Liver (tissue), 3 donors: ENCODE measurements at regions not wholly inside any gene's neighbourhood (a gene's known extent, or its start where the extent isn't known, plus 50 kb on each side); places are given as distances from the start of the nearest gene placed in this dataset.

Source experiments
- RXRA ChIP-seq, 2 donors: IDR thresholded peaks; 2 replicates each; pipeline ENCODE4 v1.6.1; 2017 to 2018; ENCODE audit warnings: antibody characterized with exemption in 2 of 2, mild to moderate bottlenecking in 1 of 2
- TF ChIP-seq, protein P1 (sequence below): IDR thresholded peaks from 2 replicates; pipeline ENCODE4 v1.6.1; 2016; ENCODE audit warnings: antibody characterized with exemption
- TF ChIP-seq, protein P2 (sequence below): IDR thresholded peaks from 2 replicates; pipeline ENCODE4 v1.6.1; 2016; ENCODE audit warnings: antibody characterized with exemption, mild to moderate bottlenecking
- TF ChIP-seq, protein P3 (sequence below): fragments of 150-350 bp; IDR thresholded peaks from 2 replicates; pipeline ENCODE4 v1.5.1; 2017; ENCODE audit warnings: improper control_type of control experiment, low read depth, low read length; ENCODE audit not compliant: missing input control
- donor health status: healthy.
- donor health status: healthy.

DNA sequence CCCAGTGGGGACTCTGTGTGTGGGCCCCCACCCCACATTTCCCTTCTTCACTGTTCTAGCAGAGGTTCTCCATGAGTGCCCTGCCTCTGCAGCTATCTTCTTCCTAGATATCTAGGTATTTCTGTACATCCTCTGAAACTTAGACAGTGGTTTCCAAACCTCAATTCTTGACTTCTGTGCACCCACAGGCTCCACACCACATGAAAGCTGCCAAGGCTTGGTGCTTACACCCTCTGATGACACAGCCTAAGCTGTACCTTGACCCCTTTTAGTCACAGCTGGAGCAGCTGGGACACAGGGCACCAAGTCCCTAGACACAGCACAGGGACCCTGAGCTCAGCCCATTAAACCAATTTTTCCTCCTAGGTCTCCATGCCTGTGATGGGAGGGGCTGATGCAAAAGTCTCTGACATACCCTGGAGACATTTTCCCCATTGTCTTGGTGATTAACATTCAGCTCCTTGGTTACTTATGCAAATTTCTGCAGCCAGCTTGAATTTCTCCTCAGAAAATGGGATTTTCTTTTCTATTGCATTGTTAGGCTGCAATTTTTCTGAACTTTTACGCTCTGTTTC lies 304.5 kb downstream of the OTOL1 start:
- no peak for TF ChIP-seq RXRA (IDR thresholded peaks at IDR 0.05)
- TF ChIP-seq, protein P1, sequence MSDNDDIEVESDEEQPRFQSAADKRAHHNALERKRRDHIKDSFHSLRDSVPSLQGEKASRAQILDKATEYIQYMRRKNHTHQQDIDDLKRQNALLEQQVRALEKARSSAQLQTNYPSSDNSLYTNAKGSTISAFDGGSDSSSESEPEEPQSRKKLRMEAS, result no peak
- TF ChIP-seq, protein P2, sequence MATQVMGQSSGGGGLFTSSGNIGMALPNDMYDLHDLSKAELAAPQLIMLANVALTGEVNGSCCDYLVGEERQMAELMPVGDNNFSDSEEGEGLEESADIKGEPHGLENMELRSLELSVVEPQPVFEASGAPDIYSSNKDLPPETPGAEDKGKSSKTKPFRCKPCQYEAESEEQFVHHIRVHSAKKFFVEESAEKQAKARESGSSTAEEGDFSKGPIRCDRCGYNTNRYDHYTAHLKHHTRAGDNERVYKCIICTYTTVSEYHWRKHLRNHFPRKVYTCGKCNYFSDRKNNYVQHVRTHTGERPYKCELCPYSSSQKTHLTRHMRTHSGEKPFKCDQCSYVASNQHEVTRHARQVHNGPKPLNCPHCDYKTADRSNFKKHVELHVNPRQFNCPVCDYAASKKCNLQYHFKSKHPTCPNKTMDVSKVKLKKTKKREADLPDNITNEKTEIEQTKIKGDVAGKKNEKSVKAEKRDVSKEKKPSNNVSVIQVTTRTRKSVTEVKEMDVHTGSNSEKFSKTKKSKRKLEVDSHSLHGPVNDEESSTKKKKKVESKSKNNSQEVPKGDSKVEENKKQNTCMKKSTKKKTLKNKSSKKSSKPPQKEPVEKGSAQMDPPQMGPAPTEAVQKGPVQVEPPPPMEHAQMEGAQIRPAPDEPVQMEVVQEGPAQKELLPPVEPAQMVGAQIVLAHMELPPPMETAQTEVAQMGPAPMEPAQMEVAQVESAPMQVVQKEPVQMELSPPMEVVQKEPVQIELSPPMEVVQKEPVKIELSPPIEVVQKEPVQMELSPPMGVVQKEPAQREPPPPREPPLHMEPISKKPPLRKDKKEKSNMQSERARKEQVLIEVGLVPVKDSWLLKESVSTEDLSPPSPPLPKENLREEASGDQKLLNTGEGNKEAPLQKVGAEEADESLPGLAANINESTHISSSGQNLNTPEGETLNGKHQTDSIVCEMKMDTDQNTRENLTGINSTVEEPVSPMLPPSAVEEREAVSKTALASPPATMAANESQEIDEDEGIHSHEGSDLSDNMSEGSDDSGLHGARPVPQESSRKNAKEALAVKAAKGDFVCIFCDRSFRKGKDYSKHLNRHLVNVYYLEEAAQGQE, result no peak
- TF ChIP-seq, protein P3, sequence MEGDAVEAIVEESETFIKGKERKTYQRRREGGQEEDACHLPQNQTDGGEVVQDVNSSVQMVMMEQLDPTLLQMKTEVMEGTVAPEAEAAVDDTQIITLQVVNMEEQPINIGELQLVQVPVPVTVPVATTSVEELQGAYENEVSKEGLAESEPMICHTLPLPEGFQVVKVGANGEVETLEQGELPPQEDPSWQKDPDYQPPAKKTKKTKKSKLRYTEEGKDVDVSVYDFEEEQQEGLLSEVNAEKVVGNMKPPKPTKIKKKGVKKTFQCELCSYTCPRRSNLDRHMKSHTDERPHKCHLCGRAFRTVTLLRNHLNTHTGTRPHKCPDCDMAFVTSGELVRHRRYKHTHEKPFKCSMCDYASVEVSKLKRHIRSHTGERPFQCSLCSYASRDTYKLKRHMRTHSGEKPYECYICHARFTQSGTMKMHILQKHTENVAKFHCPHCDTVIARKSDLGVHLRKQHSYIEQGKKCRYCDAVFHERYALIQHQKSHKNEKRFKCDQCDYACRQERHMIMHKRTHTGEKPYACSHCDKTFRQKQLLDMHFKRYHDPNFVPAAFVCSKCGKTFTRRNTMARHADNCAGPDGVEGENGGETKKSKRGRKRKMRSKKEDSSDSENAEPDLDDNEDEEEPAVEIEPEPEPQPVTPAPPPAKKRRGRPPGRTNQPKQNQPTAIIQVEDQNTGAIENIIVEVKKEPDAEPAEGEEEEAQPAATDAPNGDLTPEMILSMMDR, result no peak
